Stimulated activated memory B cell treated with anti-CD40 and anti-IgM and Interleukin-4, amounts not matched to agents 10 μg/mL and 1 μg/mL and 100 μg/mL, for 72 hours (primary cell): ENCODE measurements at regions not wholly inside any gene's neighbourhood (a gene's known extent, or its start where the extent isn't known, plus 50 kb on each side); places are given as distances from the start of the nearest gene placed in this dataset.
A peak's percentile ranks its signal among the peaks of the same experiment; 100 is the strongest.
"Not testable (repeated sequence)": the region's sequence is repeated elsewhere in the genome, so short reads cannot be mapped to it uniquely, and the experiment has no call there.

Source experiments
- ATAC-seq: fragments of 150-1000 bp; cut with Tn5 transposase; 2 replicates; pipeline ENCODE4 v1.10.0; 2021
- H3K27ac Mint-ChIP-seq: one replicate; pipeline ENCODE4 v1.8.0; 2022; ENCODE audit warnings: mild to moderate bottlenecking, mixed read lengths
- H3K27me3 Mint-ChIP-seq: one replicate; pipeline ENCODE4 v1.8.0; 2022; ENCODE audit warnings: mixed read lengths
- H3K36me3 Mint-ChIP-seq: one replicate; pipeline ENCODE4 v1.8.0; 2022; ENCODE audit warnings: mixed read lengths
- H3K4me1 Mint-ChIP-seq: one replicate; pipeline ENCODE4 v1.8.0; 2022; ENCODE audit warnings: mixed read lengths
- H3K4me3 Mint-ChIP-seq: one replicate; pipeline ENCODE4 v1.8.0; 2022; ENCODE audit warnings: mild to moderate bottlenecking, moderate library complexity, mixed read lengths
- H3K9me3 Mint-ChIP-seq: one replicate; pipeline ENCODE4 v1.8.0; 2022; ENCODE audit warnings: mixed read lengths

GRCh38 chr12:103011974-103012763, 54.7 kb downstream of the ASCL1 start:
- no peak overlapping the region for H3K27ac Mint-ChIP-seq
- no peaks in the 10 kb centered on the region for H3K4me1 Mint-ChIP-seq
- no peaks in the 10 kb centered on the region for H3K36me3 Mint-ChIP-seq
- no peaks in the 10 kb centered on the region for H3K9me3 Mint-ChIP-seq
- no peak for ATAC-seq
- H3K27me3 Mint-ChIP-seq = peaks cover 31% of the 10 kb centered on the region
- H3K4me3 Mint-ChIP-seq = no peak overlapping the region

DNA sequence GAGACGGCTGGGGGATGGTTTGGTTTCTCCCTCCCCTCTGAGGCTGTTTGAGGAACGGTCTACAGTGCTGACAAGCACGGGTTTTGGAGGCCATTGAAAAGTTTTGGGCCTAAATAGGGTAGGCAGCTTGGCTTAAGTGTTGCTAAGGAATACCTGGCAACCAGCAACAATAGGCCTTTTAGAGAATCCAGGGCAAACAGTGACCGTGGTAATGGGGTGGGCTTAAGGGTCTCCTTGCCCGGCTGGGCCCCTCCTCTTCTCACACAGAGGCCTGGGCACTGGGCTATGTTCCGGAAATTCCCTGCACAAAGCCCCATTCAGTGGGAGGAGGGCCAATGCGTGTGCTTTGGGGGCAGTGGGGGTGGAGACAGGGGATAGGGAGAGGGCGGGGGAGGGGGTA, 55.4 kb downstream of the ASCL1 start:
- ATAC-seq = no peak
- H3K9me3 Mint-ChIP-seq = no peaks in the 10 kb centered on the region
- H3K27ac Mint-ChIP-seq = no peak overlapping the region
- no peaks in the 10 kb centered on the region for H3K36me3 Mint-ChIP-seq
- peaks cover 31% of the 10 kb centered on the region for H3K27me3 Mint-ChIP-seq
- H3K4me3 Mint-ChIP-seq = no peak overlapping the region
- H3K4me1 Mint-ChIP-seq = no peaks in the 10 kb centered on the region

- Mint-ChIP-seq H3K36me3 (no peaks in the 10 kb centered on the region), H3K4me1 (no peaks in the 10 kb centered on the region), H3K9me3 (no peaks in the 10 kb centered on the region), H3K27ac (no peak overlapping the region), H3K27me3 (peaks cover 31% of the 10 kb centered on the region), H3K4me3 (no peak overlapping the region)
- ATAC-seq = no peak
These were observed 56.3 kb downstream of the ASCL1 start for GRCh38 chr12:103013741-103014300.

- Mint-ChIP-seq H3K9me3 (no peaks in the 10 kb centered on the region), H3K4me3 (no peak overlapping the region), H3K27me3 (peaks cover 31% of the 10 kb centered on the region), H3K27ac (no peak overlapping the region), H3K4me1 (no peaks in the 10 kb centered on the region), H3K36me3 (no peaks in the 10 kb centered on the region)
- no peak for ATAC-seq
These were observed 58.9 kb downstream of the ASCL1 start for GRCh38 chr12:103016381-103016780.

- no peak overlapping the region for H3K4me3 Mint-ChIP-seq
- H3K4me1 Mint-ChIP-seq = peaks cover 6% of the 10 kb centered on the region
- H3K27me3 Mint-ChIP-seq = no peaks in the 10 kb centered on the region
- no peak overlapping the region for H3K27ac Mint-ChIP-seq
- no peaks in the 10 kb centered on the region for H3K9me3 Mint-ChIP-seq
- H3K36me3 Mint-ChIP-seq = no peaks in the 10 kb centered on the region
- no peak for ATAC-seq
These were observed 63.4 kb downstream of the ASCL1 start for GRCh38 chr12:103020839-103021238.

DNA sequence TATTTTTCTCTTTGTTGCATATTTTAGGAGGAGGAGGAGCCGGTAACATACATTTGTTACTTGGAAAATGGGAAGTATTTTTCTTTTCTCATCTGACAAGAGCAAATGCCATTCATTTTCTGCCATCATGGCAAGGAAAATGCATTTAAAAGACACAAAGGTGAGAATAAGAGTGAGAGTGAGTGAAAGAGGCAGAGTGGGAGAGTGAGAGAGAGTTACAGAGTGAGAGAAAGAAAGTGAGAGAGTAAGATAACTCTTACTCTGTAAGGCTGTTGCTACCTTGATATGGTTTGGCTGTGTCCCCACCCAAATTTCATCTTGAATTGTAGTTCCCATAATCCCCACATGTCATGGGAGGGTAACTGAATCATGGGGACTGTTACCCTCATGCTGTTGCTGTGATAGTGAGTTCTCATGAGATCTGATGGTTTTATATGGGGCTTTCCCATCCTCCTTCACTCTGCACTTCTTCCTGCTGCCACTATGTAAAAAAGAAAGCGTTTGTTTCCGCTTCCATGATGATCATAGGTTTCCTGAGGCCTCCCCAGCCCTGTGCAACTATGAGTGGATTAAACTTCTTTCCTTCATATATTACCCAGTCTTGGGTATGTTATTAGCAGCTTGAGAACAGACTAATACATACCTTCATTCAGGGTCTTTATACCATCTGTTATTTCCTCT, 64.2 kb downstream of the ASCL1 start:
- H3K4me3 Mint-ChIP-seq = no peak overlapping the region
- H3K36me3 Mint-ChIP-seq = no peaks in the 10 kb centered on the region
- H3K4me1 Mint-ChIP-seq = peaks cover 6% of the 10 kb centered on the region
- ATAC-seq = no peak
- no peaks in the 10 kb centered on the region for H3K27me3 Mint-ChIP-seq
- no peaks in the 10 kb centered on the region for H3K9me3 Mint-ChIP-seq
- H3K27ac Mint-ChIP-seq = no peak overlapping the region

DNA sequence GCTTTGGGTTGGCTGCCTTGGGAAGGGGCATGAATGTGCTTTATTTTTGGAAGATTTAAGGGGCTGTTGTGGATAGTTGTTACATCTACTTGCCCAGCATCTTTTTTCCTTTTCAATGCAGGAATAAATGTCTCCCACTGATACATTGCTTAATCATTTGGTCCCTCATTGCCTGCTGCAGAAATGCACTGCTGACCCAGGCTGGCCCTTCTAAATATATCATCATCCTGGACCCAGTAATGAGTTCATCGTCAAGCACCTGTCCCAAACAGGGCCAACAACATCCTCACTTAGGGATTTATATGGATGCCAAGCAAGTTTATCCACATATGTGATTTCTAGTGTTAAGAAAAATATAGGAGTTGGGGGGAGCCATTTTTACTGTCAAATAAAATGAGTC, 67.2 kb downstream of the ASCL1 start:
- Mint-ChIP-seq H3K9me3 (no peaks in the 10 kb centered on the region), H3K36me3 (no peaks in the 10 kb centered on the region), H3K4me3 (no peak overlapping the region), H3K27ac (no peak overlapping the region), H3K4me1 (peaks cover 6% of the 10 kb centered on the region), H3K27me3 (no peaks in the 10 kb centered on the region)
- ATAC-seq = no peak

- not testable (repeated sequence) for H3K4me3 Mint-ChIP-seq, ATAC-seq, H3K27me3 Mint-ChIP-seq, H3K27ac Mint-ChIP-seq, H3K36me3 Mint-ChIP-seq, H3K4me1 Mint-ChIP-seq, H3K9me3 Mint-ChIP-seq
These were observed 69.2 kb downstream of the ASCL1 start for GRCh38 chr12:103026643-103027042.

GRCh38 chr12:103028881-103029639, 71.6 kb downstream of the ASCL1 start:
- H3K4me1 Mint-ChIP-seq = no peaks in the 10 kb centered on the region
- ATAC-seq = no peak
- no peaks in the 10 kb centered on the region for H3K36me3 Mint-ChIP-seq
- no peak overlapping the region for H3K27ac Mint-ChIP-seq
- H3K9me3 Mint-ChIP-seq = no peaks in the 10 kb centered on the region
- no peak overlapping the region for H3K4me3 Mint-ChIP-seq
- H3K27me3 Mint-ChIP-seq = no peaks in the 10 kb centered on the region

DNA sequence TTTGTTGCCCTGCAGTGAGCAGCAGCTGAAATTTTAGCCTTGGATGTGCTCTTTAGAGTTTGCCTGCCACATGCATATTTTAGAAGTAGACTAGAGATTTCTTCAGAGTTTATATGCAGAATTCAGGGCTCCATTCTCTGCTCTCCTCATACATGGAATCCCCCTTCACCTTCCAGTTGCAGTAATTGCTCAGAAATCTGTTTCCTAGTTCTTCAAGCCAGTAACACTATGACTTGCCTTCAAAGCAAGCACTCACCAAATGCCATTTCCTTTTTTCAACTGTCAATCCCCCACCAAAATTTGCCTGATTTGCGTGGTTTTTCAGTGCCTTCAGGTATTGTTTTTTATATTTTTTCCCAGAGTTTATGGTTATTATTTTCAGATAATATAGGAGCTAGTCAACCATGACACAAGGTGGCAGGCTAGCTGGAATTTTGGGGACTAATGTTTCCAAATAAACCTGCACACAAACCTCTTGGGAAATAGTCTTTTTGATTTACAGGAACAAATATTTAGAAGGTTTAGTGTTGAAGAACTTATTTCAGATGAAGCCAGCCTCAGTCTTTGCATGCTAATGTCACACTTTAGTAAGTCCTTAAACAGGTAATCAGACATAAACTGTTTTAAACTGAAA, 79.2 kb downstream of the ASCL1 start:
- H3K4me3 Mint-ChIP-seq = no peak overlapping the region
- no peaks in the 10 kb centered on the region for H3K9me3 Mint-ChIP-seq
- H3K36me3 Mint-ChIP-seq = no peaks in the 10 kb centered on the region
- H3K27me3 Mint-ChIP-seq = peaks cover 8% of the 10 kb centered on the region
- no peaks in the 10 kb centered on the region for H3K4me1 Mint-ChIP-seq
- ATAC-seq = peak; percentile 43
- H3K27ac Mint-ChIP-seq = no peak overlapping the region

DNA sequence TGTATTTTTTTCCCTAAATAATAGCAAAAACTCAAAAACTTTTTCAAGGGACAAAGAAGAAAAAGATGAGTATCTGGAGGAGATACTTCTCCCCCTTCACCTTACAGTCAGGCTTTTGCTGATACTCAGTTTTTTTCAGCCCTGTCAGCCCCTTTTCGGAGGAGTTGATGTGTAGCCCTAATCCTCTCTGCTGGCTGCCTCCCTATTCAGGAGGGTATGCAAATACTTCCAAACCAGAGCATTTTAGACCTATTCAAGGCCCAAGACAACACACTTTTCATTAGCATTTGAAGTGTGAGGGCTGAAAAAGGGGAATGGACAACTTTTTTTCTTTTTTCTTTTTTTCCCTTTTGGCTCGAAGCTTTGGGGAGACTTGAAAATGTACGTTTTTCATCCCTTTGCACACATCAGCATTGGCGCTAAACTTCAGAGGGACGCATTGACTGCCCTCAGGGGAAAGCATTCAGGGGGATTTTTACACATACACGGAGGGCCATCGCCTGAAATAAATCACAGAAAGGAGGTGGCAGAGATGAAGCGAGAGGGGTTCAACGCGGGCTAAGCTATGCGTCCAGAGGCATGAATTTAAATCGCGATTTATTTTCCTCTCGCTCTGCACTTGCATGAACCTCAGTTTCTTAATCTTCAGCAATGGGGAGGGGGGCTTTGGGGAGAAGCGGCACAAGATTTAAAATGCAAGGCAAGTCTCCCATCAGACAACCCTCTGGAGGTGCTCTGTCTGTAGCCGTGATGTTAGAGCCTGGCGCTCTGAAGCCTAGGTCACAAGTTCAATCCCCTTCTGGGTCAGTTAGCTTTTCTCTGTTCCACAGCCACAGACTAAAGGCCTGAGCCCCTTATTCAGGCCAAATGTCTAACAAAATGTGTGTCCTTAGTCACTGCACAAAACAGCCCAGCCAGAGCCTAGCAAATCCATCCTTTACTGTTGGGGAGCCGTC, 86.3 kb downstream of the ASCL1 start:
- Mint-ChIP-seq H3K4me1 (no peaks in the 10 kb centered on the region), H3K9me3 (no peaks in the 10 kb centered on the region), H3K27ac (no peak overlapping the region), H3K36me3 (no peaks in the 10 kb centered on the region), H3K4me3 (no peak overlapping the region), H3K27me3 (peaks cover 8% of the 10 kb centered on the region)
- ATAC-seq = no peak

DNA sequence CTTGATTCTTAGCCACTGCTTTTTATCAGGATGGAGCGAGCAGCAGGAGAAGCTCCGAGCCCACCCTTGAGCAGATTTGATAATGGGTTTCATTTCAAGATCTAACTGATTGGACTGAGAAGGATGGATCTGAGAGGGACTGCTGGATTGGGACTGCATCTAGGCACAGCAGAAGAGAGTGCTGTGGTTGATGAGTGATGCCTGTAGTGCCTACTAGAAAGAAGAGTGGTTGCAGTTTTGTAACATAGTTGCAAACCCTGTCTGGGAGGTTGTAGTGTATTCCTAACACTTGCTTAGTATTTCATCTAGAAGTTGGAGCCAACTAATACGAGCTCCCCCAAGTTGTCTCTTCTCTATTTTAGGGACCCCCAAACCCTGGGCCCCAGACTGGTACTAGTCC, 88.7 kb downstream of the ASCL1 start:
- no peaks in the 10 kb centered on the region for H3K9me3 Mint-ChIP-seq
- H3K4me1 Mint-ChIP-seq = no peaks in the 10 kb centered on the region
- no peak overlapping the region for H3K4me3 Mint-ChIP-seq
- H3K27me3 Mint-ChIP-seq = no peaks in the 10 kb centered on the region
- H3K36me3 Mint-ChIP-seq = no peaks in the 10 kb centered on the region
- ATAC-seq = peak; percentile 28
- H3K27ac Mint-ChIP-seq = no peak overlapping the region

DNA sequence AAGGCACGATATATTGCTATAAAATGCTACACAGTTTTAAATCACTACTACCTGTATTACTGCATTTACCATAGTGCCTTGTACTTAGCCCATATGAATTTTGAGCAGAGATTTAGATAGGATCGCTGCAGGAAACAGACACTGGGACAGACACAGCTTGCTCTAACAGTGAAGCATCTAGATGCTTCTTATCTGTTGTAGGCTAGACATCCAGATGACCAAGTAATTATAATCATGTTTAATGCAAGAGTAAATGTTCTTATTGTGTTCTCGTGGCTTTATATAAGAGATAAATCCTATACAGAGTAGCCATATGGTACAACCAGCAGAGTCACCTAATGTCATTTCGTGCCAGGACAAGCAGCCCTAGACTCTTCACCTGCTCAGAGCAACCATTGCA, 92.8 kb downstream of the ASCL1 start:
- no peaks in the 10 kb centered on the region for H3K36me3 Mint-ChIP-seq
- no peaks in the 10 kb centered on the region for H3K4me1 Mint-ChIP-seq
- no peak for ATAC-seq
- H3K27ac Mint-ChIP-seq = no peak overlapping the region
- no peaks in the 10 kb centered on the region for H3K27me3 Mint-ChIP-seq
- H3K9me3 Mint-ChIP-seq = no peaks in the 10 kb centered on the region
- no peak overlapping the region for H3K4me3 Mint-ChIP-seq

GRCh38 chr12:103053089-103053488, 95.6 kb downstream of the ASCL1 start:
- Mint-ChIP-seq H3K27me3 (peaks cover 5% of the 10 kb centered on the region), H3K4me1 (no peaks in the 10 kb centered on the region), H3K9me3 (no peaks in the 10 kb centered on the region), H3K27ac (no peak overlapping the region), H3K36me3 (no peaks in the 10 kb centered on the region), H3K4me3 (no peak overlapping the region)
- no peak for ATAC-seq
